IPS DF 4.7 (cell line): ENCODE measurements at regions not wholly inside any gene's neighbourhood (a gene's known extent, or its start where the extent isn't known, plus 50 kb on each side); places are given as distances from the start of the nearest gene placed in this dataset.

ENCODE experiments used
- DNase-seq: peaks from one replicate; pipeline ENCODE4 v3.0.0-alpha.2; 2013; ENCODE audit warnings: low spot score; ENCODE audit errors: extremely low read depth

DNA sequence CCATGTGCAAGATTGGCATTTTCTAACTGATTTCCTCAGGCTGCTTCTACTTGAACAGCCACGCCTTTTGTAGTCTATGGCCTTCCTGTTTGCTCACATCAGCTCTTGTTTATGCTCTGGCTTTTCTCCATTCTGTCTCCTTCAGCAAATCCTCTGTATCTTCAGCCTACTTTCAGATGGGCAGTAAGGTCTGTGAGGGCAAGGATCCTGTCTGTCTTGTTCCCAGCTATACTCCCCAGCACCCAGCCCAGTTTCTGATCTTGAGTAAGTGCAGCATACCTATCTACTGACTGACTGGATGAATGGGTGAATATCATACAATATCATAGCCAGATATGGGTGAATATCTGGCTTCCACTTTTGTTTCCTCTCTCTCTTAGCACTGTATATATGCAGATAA is 438.1 kb downstream of the LMO4 start:
- no peak for DNase-seq

DNA sequence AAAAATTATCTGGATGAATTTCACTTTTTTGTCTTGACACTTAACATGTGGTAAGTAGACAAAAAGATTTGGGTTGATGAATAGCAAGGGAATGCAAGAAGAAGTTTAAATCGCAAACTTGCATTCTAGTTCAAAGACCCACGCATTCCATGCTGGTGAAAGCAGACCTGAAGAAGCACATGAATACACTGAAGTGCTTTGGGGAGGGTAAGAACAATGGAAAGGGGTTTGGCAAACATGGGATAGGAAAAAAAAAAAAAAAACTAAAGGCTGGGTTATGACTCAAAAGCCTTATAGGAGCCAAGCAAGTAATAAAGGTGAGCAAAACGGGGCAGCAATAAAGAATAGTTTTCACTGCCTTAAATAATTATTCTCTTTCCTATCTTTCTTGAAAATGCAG is 450.2 kb downstream of the LMO4 start:
- no peak for DNase-seq

DNA sequence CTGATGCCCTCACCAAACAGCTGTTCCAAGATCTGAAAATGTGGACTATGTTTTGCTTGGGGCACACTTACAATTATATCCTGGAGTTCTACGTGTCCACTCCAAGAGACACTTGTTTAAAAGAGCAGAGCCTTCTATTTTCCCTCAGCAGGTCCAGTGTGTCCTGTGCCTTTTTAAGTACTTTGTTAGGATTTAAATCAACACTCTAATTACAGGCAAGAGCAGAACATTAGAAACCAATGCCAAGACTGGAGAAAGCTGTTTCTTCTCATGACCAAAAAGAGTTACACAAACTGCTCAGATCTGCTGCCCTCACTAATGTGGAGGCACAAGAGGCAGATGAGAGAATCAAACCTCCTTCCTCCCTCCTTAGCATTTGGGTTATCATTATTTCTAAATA is 452.9 kb downstream of the LMO4 start:
- no peak for DNase-seq

DNA sequence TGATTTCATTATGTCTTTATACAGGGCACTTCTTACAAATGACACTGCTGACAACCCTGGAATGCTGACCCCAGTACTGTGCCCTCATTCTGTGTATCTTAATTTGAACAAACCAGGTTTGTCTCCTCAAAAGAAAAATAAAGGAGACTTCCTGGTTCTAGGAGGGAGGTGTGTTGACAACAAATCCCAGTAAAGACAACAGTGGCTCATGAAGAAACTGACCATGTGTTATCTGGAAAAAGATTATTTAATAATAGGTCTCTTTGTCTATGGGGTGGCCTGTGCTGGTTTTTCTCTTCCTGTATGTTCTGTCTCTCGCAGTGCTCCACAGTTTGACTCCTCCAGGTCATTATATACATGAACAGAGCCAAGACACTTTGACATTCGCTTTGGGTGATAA is 454.6 kb downstream of the LMO4 start:
- DNase-seq, result no peak

DNA sequence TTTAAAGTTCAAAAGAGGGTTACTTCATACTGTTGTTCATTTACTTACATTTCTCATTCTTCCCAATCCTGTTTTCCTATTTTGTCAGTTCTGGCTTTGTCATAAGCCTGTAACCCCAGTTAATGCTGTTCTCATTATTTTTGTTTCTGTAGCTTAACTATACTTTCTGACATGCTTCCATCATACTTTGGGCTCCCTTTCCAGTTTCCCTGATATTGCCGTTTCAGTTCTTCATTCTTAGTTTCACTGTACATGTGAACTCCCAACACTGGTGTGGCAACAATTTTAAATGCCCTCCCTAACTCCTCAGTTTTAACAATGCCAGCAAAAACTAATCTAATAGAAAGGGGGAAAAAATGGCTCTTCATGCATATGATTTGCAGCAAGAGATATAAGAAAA is 456.7 kb downstream of the LMO4 start:
- no peak for DNase-seq

DNA sequence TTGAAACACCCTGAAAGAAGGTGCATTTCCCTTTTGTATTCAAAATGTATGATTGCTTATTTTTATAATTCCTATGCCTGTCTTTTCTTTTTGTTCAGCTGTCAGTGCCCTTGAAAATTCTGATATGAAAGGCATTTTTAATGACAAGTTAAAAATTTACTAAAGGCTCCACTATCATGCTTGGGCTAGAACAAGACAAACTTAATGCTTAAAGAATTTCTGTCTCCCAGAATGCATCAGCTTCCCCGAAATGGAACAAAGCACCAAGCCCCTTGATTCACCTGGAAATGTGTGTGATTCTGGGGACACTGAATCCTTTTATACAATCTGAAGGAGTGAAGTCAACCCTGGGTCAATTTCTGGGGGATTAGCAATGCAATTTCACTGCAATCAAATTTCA is 457.5 kb downstream of the LMO4 start:
- no peak for DNase-seq

DNA sequence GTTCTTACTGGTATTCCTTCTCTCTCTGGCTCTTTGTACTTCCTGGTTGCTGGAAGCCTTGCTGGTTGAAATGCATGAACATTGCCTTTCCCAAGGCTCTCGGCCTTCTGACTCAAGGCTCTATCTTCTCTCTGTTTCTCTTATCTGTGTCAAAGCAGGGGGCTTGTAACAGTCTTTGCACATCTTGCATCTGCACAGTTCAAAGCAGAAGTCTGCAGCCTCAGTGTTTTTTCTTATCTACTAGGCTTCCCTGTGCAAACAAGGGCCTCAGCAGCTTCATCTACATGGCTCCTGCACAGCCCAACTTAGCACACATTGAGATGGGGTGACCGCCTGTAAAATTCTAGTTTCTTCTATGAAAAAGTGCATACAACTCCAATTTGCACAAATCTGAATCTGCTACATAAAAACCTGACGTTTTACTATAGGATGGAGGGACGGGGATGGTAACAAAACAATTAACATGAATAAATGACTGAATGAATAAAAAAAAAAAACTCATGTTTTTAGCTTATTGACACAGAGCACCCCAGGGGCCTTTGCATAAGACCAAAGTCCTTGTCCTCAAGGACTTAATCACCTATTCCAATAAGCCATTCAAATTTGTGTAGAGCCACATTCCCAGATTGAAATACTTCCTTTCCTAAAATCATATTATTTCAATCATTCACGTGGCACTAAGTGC is 458.3 kb downstream of the LMO4 start:
- DNase-seq, result no peak

DNA sequence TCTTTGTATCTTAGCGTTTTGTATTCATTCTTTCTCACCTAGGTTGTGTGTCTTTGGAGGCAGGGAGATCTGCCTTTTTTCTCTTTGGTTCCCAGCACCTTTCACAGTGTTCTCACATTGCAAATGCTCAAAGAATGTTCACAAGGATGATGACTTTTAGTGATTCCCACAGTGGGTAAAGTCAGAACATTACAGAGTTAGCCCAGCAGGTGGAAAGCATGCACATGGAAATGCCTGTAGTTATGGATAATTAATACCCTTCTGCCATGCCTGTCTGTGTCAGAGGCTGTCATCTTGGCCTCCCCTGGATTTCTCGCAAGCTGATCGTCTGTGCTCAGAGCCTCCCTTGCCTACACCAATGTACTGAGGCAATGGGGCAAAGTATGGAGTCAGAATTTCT is 458.9 kb downstream of the LMO4 start:
- no peak for DNase-seq

DNA sequence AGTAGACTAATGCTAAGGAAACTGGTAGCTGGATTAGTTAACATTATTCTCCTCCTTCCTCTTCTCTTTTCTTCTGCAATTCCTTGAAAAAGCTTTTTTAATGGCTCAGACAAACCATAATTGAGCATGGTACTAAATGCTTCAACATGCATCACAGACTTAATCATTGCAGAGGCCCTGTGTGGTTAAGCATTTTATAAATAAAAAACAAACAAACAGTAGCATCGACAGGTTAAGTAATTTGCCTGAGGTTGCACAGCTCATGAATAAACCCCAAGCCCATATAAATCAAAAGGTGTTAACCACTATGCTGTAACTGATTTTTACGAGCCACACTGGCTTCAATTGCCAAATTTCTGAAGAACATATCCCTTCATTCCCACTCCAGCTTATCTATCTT is 462.1 kb downstream of the LMO4 start:
- DNase-seq, result no peak

DNA sequence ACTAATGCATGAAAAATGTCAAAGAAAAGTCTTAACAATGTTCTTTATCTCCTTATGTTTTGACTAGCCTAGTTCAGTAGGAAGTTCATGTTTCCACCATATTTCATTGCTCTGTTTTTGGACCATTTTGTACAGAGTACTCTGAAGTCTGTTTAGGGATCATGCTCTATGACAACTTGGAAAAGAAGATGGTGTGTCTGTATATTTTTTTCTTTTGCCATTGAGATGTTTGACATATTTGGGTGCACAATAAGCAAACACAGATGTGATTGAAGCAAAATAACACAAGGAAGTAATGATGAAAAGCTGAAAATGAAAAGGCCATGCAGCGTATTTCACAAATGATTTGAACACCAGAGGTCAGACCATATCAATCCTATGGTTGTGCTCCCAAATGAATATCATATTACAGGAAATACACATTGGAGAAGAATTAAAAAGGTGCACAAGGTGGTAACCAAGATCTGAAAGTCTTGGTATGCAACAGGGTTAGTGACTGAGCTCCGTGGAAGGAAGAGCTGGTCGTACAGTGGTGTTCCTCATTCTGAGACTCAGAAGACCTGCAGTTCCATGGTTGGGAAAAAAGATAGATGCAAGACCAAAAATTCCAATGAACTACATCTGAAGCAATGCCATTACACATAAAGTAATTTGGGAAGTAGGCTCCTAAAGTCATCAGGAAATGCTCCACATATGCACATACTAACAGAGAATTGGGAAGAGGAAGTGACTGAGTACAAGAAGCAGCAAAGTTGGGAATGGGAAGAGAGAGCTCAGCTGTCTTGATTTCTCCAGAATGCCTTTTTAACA is 463.5 kb downstream of the LMO4 start:
- DNase-seq, result no peak

DNA sequence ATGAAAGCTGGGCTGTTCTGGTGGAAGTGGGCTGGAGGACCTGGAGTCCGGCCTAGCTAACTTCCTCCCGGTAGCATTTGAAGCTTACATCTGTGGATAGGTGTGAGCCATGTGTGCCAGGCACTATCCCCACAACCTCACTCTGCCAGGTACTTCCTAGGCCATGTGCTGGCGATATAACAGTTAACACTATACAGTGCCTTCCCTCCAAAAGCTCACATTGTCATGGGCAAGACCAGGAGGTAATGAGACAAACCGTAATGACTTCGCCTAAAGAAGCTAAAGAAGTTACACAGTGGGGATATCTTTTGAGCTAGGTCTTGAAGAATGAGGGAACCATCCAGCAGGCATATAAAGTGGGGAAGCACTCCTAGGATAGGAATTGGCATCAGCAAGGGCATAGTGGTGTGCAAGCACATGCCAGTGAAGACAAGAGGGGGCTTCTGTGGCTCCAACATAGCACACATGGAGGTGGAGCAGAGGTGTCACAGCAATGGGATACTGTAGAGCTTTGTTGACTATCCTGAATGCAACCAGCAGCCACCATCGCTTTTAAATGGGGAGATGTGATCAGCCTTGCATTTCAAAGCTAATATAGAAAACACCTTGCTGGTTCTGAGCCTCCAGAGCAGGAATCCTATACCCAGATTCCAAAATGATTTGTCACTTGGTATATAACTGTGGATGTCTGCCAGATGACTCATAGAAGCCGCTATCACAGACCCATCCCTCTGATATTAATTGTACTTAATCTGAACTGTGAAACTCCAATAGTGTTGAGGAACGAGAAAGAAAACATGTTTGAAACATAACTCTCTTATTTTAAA is 466.3 kb downstream of the LMO4 start:
- no peak for DNase-seq

DNA sequence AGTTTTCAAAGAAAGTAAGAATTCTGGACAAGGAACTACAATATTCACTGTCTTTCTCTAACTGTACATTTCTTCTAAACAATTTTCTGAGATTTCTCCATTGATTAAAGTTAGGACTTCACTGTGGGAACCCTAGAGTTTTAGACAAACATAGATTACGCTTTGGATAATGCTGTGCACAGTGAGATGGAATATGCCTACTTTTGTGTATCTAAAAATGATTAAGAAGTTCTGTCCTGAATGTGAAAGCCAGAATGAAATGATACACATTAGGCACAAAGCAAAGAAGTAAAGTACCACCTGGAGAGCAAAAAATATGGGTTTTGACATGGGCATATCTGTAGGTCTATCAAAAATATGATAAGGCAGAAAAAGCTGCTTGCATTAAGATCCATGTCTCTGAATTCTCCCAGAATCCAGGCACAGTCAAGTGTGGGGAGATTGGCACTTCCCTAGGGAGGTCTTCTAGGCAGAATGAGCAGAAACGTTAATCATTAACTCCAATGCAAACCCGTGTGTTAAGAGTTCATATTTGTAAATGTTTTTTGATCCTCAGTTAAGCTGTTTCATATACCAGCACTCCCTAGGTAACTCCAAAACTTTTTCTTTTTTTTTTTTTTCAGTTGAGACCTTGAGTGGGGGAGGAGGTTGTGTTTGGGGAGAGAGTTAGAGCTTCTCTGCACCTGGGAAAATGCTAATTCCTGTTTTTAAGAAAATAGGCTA is 467.1 kb downstream of the LMO4 start:
- no peak for DNase-seq

DNA sequence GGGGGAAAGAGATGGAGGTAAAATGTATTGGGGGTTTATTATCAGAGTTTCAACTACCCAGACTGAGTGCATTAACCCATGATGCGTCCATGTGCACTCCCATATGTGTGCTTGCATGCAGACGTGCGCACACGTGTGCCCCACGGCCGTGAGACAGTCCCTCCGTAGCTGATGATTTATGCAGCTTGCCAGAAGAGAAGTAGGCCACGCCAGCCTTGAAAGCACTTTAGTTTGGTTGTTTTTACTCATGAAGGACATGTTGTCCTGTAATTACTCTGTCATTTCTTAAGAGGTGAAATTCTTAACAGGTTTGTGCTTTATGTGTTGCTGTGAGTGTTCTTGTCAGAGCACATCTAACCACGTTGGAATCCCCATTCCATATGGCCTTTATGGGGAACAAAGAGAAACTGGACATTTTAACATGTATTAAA is 467.8 kb downstream of the LMO4 start:
- DNase-seq, result no peak

DNA sequence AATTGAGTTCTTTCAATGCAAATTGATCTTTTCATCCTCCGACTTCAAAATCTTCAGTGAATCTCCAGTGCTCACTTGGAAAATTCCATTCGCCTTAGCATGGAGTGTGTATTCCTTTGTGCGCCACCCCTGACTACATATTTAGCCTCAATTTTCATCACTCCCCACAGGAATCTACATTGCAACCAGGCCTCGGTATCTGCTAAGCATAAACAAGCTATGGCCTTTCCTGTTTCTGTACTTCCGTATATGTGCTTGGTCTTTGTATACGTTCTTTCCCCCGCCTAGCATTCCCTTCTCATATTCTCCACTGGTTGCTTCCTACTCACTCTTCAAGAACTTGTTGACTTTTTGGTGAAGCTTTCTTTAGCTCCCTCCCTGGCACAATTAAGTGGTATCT is 470.8 kb downstream of the LMO4 start:
- no peak for DNase-seq

DNA sequence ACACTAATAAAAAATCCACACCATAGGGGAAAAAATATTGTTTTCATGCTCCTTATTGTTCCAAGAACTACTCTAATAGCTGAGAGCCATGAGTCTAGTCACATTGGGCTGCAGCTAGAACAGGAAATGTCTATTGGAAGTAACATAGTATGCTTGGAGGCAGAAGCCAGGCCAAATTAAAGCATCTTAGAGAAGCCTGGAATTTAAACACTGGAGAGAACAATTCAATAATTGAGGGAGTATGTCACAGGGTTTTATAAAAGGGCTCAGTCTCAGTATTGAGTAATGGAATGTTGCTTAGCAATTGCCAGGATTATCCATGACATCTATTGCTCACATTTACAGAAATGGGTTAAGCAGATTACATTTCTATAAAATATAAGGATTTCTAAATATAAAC is 471.3 kb downstream of the LMO4 start:
- DNase-seq, result no peak

DNA sequence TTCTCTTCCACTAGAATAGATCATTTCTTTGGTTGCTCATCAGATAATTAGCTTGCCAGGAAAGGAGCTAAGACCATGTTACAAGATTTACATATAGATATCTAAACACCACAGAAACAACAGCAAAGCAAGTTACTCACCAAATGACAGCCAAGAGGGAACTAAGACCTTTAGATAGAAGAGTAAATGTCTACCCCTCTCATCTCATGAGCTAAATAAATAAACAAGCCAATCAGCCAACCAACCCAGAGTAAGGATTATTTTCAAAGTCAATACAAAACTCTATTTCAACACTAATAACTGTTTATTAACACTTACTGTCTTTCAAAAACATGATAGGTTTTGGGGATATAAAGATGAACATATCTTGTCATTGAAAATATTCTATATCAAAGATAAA is 474.7 kb downstream of the LMO4 start:
- no peak for DNase-seq

DNA sequence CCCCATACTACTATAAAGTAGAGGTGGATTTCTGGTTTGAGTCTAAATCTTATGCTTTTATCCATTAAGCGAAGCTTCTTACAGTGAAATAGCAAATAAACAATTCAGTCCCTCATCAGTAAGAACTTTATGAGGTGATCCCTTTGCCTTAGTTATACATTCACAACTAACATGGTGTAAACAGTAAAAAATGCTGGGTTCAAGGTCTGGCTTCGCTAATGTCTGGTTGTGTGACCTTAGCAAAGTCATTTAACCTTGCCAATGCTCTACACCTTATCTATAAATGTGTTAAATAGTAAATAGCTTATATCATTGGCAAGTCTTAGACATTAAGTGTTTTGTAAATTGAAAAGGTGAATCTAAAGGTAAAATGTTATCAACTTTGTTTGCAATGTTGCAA is 475.4 kb downstream of the LMO4 start:
- no peak for DNase-seq

DNA sequence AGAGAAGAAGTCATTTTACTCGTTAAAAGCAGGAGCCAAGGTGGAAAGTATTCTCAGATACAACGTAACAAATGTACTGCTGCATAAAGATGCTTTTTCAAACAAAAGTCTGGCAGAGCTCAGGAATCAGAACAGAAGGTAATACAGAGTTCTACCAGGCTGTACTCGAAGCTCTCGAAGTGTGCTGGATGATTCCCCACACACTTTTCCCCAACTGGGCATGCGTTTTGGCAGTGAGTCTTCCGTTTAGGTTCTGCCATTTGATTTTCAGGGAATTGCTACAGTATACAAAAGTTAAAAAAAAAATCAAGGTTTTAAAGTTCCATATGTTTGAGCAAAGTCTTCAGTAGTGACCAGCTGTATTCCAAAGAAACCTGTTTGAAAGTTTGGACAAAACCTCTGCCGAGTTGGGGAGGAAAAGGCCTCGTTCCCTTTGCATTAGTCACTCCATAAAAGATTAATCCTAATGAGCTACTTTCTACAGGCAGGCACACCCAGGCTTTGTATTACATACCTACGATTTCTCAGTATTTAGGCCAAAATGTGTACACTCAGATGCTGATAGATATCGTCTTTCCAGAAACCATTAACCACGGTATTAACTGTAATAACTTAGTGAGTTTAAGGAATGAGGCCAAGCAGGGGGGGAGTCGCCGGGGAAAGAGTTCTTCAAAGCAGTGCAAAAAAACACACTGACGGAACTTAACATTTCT is 477.1 kb downstream of the LMO4 start:
- DNase-seq, result no peak

DNA sequence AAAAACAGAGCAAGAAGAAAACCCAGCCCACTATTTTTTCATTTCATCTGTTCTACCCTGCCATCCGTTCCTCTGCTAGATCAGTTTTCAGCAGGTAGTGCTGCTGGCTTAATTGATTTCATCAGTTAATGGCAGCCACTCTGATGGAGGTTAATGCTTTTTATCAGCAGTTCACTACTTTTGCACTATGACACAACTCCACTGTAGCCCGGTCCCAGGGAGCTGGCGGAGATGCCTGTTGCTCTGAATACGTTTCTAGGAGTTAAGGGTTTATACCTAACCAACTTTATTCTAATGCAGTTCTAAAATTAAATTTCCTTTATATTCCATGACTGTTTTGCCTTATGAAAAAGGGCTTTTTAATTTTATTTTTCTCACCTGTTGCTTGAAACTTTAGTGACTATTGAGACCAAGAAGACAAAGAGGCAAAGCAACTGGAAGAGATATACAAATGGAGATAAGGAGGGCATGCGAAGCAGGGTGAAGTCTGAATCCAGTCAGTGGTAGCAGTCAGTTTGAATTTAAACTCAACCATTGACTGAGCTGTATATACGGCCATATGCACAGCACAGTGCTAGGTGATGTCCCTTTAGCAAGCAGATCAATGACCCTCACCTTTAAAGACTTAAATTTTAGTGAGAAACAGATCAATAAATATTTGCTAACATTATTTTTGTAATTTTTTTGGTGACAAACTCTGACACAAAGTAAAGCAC is 477.9 kb downstream of the LMO4 start:
- no peak for DNase-seq

DNA sequence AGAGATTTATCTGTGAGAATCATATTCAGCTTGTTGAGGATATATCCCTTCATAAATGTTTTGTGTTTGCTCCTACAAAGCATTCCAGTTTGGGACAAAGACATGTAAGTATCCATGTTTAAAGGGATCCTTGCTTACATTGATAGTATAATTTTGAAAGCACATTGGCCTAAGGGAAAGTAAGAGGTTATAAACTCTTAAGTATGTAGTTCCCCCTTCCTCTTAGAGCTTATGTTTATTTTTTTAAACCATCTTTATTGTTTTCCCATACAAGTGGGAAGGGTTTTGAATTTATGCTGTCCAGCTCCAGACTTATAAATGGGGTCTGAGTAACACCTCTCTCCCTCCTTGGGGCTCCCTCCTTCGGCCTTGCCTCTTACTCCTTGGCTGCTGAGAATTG is 481.5 kb downstream of the LMO4 start:
- DNase-seq, result no peak
